HPDE6-E6E7 (cell line): ENCODE measurements at regions not wholly inside any gene's neighbourhood (a gene's known extent, or its start where the extent isn't known, plus 50 kb on each side); places are given as distances from the start of the nearest gene placed in this dataset.
A peak's percentile ranks its signal among the peaks of the same experiment; 100 is the strongest.
"Not testable (repeated sequence)": the region's sequence is repeated elsewhere in the genome, so short reads cannot be mapped to it uniquely, and the experiment has no call there.

ENCODE experiments used
- DNase-seq: peaks from one replicate; pipeline ENCODE4 v3.0.0; 2011; ENCODE audit warnings: missing footprints; ENCODE audit errors: extremely low spot score

- DNase-seq: no peak
Observed at GRCh38 chr15:56811586-56811985, 78.3 kb upstream of the ZNF280D start.

GRCh38 chr15:56808160-56808559, 74.9 kb upstream of the ZNF280D start:
- no peak for DNase-seq

- DNase-seq: no peak
Observed at GRCh38 chr15:56806148-56806536, 72.8 kb upstream of the ZNF280D start.

DNA sequence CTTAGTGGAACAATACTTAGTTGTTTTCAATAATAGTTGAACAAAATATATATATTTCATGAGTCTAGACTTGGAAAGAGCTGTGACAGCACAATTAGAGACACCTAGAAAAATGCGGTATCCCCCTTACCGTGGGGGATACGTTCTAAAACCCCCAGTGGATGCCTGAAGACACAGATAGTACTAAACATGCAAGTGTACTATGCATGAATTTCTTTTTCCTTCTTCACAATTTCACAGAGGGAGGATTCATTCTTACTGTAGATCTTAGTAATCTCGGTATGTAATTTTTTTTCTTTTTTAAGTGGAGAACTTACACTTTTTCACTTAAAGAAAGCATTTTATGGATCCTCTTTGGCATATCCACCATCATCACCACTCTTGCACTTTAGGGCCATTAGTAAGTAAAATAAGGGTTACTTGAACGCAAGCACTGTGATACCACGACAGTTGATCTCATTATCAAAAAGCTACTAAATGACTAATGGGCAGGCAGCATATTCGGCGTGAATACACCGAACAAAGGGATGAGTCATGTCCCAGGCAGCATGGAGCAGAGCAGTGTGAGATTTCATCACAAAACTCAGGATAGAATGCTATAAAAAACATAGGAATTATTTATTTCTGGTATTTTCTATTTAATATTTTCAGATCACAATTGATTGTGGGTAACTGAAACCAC, 72.3 kb upstream of the ZNF280D start:
- peak; percentile 80 for DNase-seq

GRCh38 chr15:56804938-56805337, 71.6 kb upstream of the ZNF280D start:
- DNase-seq: no peak

DNA sequence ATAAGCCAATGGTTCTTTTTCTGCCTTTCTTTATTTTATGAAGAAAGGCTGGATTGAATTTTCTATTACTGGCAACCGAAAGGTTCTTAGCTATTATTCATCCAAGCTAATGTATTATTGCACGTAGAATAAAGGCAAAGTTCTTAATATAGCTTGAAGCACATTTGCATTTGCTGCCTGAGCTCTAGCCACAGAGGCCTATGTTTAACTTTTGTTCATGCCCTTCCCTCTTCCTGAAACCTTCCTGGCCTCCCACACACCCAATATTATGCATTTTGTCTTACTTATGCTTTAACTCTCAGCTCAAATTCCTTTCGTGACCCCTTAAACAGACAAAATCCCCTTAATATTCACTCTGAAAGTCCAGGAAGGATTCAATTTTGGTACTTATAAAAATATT, 71.0 kb upstream of the ZNF280D start:
- DNase-seq: no peak

- DNase-seq: no peak
Observed at GRCh38 chr15:56802161-56802560, 68.9 kb upstream of the ZNF280D start.

DNA sequence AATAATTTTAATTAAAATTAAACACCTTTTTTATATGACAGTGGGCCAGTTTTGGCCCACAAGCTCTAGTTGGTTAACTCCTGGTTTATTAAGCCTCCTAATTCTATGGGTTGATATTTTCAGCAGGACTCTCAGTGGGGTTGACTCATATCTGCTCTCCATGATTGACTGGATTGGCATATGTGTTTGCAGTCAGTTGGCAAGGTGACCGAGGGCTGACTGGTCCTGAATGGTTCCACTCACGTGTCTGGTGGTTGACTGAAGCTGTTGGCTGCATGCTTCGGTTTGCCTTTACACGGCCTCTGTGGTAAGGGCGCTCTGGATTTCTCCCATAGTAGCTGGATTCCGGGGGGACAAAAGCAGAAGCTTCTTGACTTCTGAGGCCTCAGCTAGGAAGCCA, 65.3 kb upstream of the ZNF280D start:
- no peak for DNase-seq

DNA sequence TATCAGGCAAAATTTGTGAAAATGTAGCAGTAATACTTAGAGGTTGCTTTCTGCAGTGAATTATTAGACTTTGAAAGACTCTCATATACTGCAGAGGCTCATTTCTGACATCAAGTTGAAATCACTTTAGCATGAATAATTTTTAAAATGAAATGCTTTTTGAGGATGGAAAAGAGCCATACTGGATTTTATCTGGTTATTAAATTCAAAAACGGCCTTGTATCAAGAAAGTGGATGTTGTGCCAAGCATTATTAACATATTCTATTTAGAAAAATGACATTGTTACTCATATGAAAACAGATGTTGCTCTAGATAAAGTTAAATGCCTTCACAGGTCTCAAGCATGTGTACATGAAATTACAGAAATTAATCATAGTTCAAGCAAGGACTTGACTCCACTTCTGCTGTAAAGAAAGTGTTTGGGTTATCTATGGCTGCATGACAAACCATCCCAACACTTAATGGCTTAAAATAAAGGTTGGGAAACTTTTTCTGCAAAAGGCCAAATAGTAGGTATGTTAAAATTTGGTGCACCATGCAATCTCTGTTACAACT, 64.5 kb upstream of the ZNF280D start:
- DNase-seq: no peak

GRCh38 chr15:56795502-56795901, 62.2 kb upstream of the ZNF280D start:
- no peak for DNase-seq

- DNase-seq: no peak
Observed at GRCh38 chr15:56794553-56795329, 61.4 kb upstream of the ZNF280D start.

- DNase-seq: no peak
Observed at GRCh38 chr15:56794165-56794552, 60.9 kb upstream of the ZNF280D start.

DNA sequence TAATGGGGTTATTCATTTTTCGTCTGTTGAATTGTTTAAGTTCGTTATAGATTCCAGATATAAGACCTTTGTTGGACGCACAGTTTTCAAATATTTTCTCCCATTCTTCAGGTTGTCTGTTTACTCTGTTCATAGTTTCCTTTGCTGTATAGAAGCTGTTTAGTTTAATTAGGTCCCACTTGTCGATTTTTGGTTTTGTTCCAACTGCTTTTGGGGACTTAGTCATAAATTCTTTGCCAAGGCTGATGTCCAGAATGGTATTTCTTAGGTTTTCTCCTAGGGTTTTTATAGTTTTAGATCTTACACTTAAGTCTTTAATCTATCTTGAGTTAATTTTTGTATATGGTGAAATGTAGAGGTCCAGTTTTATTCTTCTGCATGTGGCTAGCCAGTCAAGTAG, 58.9 kb upstream of the ZNF280D start:
- DNase-seq: no peak

GRCh38 chr15:56791521-56791920, 58.2 kb upstream of the ZNF280D start:
- not testable (repeated sequence) for DNase-seq

DNA sequence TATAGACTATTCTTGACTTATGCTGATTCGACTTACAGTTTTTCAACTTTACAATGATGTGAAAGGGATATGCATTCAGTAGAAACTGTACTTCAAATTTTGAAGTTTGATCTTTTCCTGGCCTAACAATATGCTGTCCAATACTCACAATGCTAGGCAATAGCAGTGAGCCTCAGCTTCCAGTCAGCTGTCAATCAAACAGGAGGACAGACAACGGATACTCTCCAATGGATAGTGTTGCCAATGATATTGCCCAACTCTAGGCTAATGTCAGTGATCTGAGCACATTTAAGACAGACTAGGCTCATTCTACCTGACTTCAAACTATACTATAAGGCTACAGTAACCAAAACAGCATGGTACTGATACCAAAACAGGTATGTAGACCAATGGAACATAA, 55.0 kb upstream of the ZNF280D start:
- DNase-seq: no peak

DNA sequence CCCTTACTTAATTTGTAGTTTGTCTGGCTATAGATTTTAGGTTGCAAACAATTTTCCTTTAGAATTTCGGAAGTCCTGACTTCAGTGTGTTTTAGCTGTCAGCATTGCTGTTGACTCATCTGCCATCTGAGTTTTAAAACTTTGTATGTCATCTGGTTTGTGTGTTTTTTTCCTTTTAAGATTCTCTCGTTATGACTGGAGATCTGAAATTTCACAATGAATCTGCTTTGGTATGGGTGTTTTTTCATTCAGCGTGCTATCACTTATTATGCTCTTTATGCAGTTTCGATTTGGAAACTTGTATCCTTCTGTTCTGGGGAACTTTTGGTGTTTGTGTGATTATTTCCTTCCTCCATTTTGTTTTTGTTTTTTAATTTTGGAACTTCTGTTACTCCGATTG, 53.7 kb upstream of the ZNF280D start:
- no peak for DNase-seq

- no peak for DNase-seq
Observed at GRCh38 chr15:56783857-56784661, 50.8 kb upstream of the ZNF280D start.

DNA sequence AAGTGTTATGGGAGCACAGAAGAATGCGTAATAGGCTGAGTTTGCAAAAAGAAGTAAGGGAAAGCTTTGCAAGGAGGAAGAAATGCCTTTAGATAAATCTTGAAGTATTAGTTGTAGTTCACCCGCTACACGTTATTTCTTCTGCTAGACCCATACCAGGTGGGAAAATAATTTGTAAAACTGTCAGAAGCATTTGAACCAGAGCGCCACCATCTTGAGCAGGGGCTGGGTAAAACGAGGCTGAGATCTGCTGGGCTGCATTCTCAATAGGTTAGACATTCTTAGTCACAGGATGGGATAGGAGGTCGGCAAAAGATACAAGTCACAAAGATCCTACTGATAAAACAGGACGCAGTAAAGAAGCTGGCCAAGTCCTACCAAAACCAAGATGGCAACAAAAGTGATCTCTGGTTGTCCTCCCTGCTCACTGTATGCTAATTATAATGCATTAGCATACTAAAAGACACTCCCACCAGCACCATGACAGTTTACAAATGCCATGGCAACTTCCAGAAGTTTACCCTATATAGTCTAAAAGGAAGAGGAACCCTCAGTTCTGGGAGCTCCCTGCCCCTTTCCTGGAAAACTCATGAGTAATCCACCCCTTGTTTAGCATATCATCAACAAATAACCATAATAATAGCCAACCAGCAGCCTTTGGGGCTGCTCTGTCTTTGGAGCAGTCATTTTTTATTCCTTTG, 50.0 kb upstream of the ZNF280D start:
- no peak for DNase-seq
